ENCODE measurements at regions not wholly inside any gene's neighbourhood (a gene's known extent, or its start where the extent isn't known, plus 50 kb on each side); places are given as distances from the start of the nearest gene placed in this dataset.
"Not testable (repeated sequence)": the region's sequence is repeated elsewhere in the genome, so short reads cannot be mapped to it uniquely, and the experiment has no call there.

- no peak for DNase-seq
Observed at GRCh38 chr11:112310848-112311247, 50.2 kb upstream of the PLET1 start.

DNA sequence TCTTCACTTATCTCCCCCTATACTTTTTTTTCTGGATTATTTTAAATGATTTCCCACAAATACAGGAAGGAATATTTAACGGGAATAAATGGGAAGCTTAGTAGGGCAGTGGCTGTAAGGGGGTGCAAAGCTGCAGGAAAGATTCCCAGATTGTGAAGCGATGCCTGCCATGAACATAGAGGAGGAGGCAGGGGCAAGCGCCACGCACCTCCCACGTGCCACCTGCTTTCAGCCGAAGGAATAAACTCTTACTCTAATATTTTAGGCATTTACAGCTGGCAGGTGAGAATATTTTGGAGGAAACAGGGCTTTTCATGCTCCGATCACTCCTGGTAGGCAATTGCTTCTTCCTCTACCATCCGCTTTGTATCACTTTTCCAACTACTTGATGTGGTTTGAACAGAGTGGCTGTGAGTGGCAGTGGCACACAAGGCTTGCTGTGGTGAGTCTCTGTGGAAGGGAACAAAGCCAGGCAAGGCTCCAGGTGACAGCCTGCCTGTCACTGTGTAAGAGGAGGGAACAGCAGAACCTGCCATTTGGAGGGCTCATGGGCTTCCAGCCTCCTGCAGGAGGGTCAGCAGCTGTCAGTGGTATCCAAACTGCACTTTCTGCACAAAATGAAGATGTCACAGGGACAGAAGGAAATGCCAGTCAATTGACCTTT lies 54.5 kb upstream of the PLET1 start:
- DNase-seq, result no peak

GRCh38 chr11:112315861-112316739 lies 55.4 kb upstream of the PLET1 start:
- DNase-seq, result no peak

GRCh38 chr11:112316971-112317370 lies 56.3 kb upstream of the PLET1 start:
- no peak for DNase-seq

DNA sequence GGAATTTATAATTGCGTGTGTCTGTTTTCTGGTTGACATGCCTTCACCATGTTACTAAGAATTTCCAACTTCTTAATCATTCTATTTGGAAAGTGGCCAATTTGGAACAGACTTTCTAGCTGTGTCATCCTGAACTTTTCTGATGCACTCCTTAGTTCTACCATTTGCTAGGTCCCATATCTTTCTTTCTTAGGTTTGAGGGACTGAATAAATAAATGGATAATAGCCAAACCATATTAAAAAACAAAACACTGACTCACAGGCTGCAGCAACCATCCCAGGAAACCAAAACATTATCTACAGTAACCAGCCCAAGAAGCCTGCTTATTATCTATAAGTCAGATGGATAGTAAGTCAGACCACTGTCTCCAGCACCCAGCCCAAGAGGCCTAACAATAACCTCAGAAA lies 57.5 kb upstream of the PLET1 start:
- DNase-seq, result peak; percentile 44

DNA sequence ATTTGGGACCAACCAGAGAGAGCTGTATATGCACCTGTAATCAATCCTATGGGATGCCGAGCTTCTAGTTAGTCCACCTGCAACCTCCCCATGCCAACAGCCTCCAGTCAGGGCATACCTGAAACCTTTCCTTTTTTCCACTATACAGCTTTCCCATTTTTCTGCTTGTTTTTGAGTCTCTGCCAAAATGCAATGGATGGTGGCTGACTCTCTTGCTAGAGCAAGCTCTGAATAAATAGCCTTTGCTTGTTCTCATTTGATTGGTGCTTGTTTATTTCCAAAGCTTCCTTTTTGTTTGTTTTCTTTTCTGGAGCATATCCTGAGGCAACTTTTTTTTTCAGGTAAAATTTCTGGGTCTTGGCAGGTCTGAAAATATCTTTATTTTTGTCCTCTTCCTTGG lies 58.0 kb upstream of the PLET1 start:
- no peak for DNase-seq

DNA sequence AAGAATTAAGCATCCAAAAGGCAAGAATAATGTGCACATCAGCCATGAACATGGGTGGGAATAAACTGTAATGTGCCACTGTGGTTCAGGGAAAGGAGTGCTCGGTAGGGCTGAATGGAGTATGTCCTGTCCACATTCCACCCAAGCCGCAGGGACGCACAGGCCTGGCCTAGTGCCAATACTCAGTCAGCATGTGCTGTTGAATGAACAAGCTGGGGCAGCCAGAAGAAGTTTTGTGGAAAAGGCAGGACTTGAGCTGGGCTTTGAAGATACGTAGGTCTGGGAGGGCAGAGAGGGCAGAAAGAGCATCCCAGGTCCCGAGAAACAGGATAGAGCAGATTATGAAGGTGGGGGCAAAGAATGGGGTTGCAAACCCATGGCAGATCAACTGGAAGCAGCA lies 60.0 kb upstream of the PLET1 start:
- DNase-seq, result no peak

GRCh38 chr11:112321501-112322172 lies 61.0 kb upstream of the PLET1 start:
- no peak for DNase-seq

DNA sequence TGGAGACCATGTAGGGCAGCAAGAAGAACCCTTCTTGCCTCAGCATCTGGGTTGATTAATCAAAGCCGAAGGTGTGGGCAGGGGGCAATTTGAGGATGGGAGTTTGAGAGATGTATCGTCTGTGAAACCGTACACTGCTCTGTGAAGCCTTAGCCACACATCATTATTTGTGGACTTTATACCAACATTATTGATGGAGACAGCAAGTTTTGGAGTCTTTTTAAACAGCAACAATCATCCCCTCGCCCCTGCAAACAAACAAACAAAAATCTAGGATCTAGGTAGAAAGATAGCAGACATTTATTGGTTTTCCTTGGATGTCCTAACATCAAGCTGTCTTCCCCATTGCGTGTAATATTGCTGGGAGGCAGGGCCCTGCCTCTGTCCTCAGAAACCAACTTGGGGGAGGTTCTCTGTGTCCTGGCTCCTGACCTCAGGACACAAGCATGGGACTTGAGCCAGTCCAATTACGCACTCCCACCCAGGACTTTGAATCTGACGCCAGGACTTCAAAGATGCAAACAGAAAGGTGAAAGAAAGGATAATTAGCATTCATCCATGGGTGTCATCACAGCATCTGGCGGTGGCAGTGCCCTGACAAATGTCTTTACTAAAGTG lies 61.6 kb upstream of the PLET1 start:
- DNase-seq, result no peak

DNA sequence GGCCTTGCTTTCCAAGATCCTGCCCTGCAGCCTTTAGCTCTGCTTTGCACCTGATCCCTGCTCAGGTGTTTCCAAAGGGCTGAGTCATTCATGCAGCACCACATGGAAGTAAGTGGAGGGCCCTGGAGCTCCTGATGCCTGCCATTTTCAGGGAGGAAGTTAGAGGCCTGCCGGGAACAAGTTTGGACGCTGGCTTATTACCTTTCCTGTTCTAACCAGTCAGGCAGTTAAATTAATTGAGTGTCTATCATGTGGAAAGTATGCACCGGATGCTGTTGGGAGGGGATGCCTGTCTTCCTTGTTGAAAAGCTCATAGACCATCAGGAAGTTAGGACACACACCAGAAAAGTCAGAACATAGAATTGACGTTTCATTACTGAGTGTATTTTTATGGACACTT lies 73.7 kb upstream of the PLET1 start:
- DNase-seq, result no peak

DNA sequence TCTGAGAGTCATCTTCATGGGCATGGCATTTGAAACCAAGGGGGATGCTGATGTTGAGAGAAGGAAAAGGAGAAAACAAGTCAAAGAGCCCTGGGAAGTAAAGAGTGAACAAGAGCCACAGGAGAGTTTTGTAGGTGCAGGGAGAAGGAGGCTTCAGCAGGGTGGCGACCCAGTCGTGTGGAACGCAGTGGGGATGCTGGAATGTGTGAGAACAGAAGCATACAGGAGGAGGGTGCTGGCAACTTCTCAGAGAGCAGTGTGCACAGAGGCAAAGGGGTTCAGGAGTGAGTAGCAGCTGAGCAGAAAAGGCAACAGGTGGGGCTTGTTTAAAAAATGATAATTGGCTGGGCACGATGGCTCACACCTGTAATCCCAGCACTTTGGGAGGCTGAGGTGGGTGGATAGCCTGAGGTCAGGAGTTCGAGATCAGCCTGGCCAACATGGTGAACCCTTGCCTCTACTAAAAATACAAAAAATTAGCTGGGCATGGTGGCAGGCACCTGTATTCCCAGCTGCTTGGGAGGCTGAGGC lies 75.8 kb upstream of the PLET1 start:
- no peak for DNase-seq

DNA sequence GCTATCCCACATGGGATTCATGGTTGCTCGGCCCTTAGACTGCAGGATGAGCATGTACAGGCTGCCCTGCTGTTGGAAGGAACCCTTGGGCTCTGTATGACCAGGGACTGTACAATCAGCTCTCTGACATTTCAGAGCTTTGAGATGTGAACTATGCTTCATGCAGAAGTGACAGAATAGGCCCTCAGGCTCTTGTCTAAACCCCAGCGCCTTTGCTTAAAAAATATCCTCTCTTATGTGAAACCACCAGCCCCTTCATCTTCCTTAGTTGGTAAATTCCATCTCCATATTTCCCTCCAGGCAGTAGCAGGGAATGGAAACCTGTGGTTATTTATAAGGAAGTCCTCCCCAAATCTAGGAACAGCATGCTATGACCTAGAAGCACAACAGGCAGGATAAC lies 78.9 kb upstream of the PLET1 start:
- DNase-seq, result no peak

DNA sequence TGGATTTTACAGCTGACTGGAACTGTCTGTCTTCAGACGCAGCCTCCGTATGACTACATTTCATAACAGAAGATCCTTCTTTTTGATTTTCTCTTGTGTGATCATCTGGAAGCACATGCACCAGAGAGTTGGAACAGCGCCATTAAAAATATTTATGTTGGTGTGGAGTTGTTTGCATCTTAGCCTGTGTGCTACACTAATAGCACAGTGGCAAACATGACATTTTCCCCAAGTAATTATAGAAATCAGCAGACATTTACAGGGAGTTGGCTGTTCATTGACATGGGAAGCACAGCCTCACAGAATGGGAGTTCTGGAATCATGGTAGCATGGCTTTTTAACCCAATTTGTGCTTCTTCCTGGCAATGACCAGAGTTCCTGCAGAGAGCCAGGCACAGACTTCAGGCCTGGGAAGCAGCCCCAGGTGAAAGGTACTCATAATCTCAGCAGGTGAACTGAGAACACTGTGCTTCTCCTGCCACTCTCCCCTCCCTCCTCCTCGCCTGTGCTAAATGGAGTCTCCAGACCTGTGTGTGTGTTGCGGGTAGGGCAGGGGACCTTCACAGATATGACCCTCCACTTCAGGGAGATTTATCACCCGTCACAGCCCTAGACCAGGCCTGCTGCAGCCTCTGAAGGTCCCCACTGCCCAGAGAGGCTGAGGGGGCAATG lies 82.8 kb upstream of the PLET1 start:
- no peak for DNase-seq

DNA sequence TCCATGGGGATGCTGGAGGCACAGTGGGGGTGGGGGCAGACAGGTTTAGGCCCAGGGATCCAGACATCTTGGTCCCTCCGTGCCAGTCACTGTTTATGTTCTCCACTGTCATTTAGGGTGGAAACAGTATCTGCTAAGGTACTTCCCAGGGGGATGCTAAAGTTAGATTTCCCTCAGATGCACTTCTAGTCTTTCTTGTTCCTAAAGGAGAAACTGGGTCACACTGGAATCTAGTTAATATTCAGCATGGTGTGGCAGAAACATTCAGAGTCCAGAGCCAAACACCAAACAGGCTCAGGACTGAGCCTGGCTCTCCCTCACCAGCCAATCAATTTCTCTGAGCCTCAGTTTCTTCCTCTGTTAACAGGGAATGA lies 83.4 kb upstream of the PLET1 start:
- no peak for DNase-seq

GRCh38 chr11:112345166-112345565 lies 84.5 kb upstream of the PLET1 start:
- DNase-seq, result no peak

DNA sequence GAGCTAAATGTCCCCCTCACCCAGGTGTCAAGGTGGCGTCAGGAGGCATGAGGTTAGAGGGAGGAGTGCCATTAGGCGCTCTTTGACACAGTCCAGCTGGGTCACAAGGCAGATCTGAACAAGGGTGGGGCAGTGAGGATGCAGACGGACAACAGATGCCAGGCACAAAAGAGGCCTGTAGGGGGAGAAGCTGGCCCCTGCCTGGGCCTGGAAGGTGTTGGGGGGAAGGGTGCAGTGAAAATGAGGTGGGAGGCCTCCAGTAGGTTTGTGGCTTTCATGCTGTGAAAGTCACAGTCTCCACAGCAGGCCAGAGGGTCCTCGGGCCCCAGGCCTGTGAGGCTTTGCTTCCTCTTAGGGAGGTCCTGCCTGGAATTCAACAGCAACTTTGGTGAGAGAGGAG lies 85.0 kb upstream of the PLET1 start:
- DNase-seq, result no peak

DNA sequence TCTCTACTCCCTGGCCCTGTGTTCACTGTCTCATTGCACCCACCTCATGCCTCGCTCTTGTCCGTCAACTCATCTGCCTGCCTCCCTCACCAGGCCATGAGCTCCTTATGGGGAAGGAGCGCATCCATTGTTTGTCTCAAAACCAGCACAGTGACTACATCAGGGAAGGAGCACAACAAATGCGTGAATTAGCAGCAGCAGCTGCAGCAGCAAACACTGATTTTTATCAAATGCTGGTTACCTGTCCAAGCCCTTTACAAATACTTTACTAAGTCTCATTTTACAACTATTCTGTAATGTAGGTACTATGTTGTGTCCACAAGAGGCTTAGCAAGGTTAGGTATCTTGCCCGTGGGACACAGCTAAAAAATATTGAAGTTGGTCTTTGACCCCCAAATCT lies 85.9 kb upstream of the PLET1 start:
- DNase-seq, result no peak

DNA sequence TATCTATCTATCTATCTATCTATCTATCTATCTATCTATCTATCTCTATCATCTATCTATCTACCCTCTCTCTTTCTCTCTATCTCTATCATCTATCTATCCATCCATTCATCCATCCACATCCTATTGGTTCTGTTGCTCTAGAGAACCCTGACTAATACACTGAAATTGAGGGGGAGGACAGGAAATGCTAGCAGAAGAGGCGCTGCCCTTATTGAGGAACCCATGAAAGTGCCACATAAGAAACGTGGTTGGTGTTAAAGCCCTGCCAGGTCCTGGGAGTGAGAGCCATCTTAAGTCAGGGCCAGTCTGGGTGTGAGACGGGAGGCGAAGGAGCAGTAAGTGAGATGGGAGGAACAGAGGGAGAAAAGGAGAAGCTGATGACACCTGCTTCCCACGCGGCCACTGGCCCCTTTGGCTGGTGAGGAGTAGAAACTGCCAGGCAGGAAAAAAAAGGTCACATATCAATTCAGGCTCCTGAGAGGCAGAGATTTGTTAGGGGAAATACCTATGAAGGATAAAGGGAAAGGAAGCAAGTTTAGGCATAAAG lies 87.9 kb upstream of the PLET1 start:
- no peak for DNase-seq

- not testable (repeated sequence) for DNase-seq
Observed at GRCh38 chr11:112351423-112351822, 90.8 kb upstream of the PLET1 start.

GRCh38 chr11:112352907-112353306 lies 92.2 kb upstream of the PLET1 start:
- no peak for DNase-seq

DNA sequence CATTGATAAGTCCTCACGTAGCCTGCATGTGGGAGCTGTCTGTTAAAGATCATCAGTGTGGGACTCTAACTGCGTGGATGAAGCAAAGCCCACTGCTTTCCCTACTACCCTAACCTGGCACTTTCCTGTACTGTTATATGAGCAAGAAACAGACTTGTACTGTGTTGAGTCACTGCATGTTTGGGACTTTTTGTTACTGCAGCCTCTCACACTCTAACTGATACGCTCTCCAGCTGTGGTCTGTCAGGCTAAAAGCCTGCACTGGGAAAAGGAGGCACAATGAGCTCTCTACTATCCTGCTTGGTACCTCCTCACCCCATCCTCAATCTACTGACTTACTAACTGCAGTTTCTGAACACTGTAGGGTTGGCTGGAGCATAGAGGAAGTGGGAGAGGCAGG lies 93.7 kb upstream of the PLET1 start:
- DNase-seq, result no peak

DNA sequence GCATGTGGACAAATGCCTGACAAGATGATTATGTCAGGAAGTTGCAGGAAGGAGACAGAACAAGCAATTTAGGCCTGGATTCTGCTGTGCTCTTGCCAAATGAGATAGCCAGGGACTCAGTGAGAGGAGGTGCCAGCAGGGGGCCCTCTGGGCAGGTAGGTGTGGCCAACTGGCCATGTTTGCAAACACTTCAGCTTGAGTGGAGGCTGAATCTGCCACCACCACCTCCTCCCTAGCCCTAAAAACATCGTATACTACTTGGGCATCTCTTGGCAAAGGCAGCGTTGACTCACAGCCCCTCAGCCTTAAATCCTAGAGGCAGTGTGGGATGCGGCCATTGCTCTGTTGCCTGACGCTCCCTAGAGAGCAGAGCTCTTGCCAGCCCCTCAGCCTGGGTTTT lies 95.1 kb upstream of the PLET1 start:
- peak; percentile 76 for DNase-seq
